Gastrocnemius medialis (tissue), 4 donors: ENCODE measurements at regions not wholly inside any gene's neighbourhood (a gene's known extent, or its start where the extent isn't known, plus 50 kb on each side); places are given as distances from the start of the nearest gene placed in this dataset.
"Not testable (repeated sequence)": the region's sequence is repeated elsewhere in the genome, so short reads cannot be mapped to it uniquely, and the experiment has no call there.

Experiments
- ATAC-seq, 2 donors: fragments of 150-250 bp; one replicate each; pipeline ENCODE4 v1.9.1; 2016
- DNase-seq, 2 donors: peaks; one replicate each; pipeline ENCODE4 v3.0.0-alpha.2; 2019
- H3K27ac ChIP-seq, 4 donors: fragments of 200-600 bp; sonication (generic); 1 replicate in 1 of 4; 2 replicates in 3 of 4; pipeline ENCODE4 v1.5.1; 2016 to 2018; ENCODE audit warnings: mild to moderate bottlenecking in 2 of 4, moderate library complexity in 1 of 4
- H3K27me3 ChIP-seq, 3 donors: fragments of 200-600 bp; sonication (generic) in 2 of 3; 1 replicate in 1 of 3; 2 replicates in 2 of 3; pipeline versions ENCODE4 v1.5.1 to v1.6.0; 2016 to 2019; ENCODE audit warnings: mild to moderate bottlenecking in 1 of 3, moderate library complexity in 1 of 3
- H3K36me3 ChIP-seq, 2 donors: fragments of 200-600 bp; sonication (generic) in 1 of 2; one replicate each; pipeline ENCODE4 v1.5.1; 2017 to 2018
- H3K4me1 ChIP-seq, 2 donors: fragments of 200-600 bp; sonication (generic) in 1 of 2; one replicate each; pipeline ENCODE4 v1.5.1; 2016 to 2017; ENCODE audit warnings: mild to moderate bottlenecking in 2 of 2
- H3K4me3 ChIP-seq, 4 donors: fragments of 200-600 bp; sonication (generic) in 3 of 4; 1 replicate in 1 of 4; 2 replicates in 3 of 4; pipeline ENCODE4 v1.5.1; 2016 to 2019; ENCODE audit warnings: mild to moderate bottlenecking in 2 of 4
- H3K9me3 ChIP-seq, 3 donors: fragments of 200-600 bp; sonication (generic) in 2 of 3; 1 replicate in 1 of 3; 2 replicates in 2 of 3; pipeline ENCODE4 v1.5.1; 2016 to 2019
- CTCF ChIP-seq, 5 experiments: fragments of 450-650 bp in 3 of 5; fragments of 200-600 bp in 2 of 5; sonication (generic) in 2 of 5; IDR thresholded peaks in 4 of 5; conservative IDR thresholded peaks in 1 of 5; 1 replicate in 4 of 5; 2 replicates in 1 of 5; pipeline ENCODE4 v1.5.1; 2016 to 2019; ENCODE audit warnings: antibody characterized with exemption in 5 of 5, mild to moderate bottlenecking in 3 of 5, moderate library complexity in 3 of 5
- POLR2A ChIP-seq, 2 donors: fragments of 450-650 bp; IDR thresholded peaks; one replicate each; pipeline ENCODE4 v1.6.1; 2017; ENCODE audit warnings: antibody characterized with exemption in 2 of 2, mild to moderate bottlenecking in 2 of 2, moderate library complexity in 2 of 2
- in situ Hi-C, 4 donors: fragments of 200-750 bp; cut with MboI; loops; one replicate each; pipeline versions ENCODE4 v1.15.0 to v1.8.0; 2017; ENCODE audit warnings: low sequenced_read_pairs in 4 of 4
- intact Hi-C: fragments of 100-400 bp; cut with DNase I; formaldehyde crosslinking; loops from one replicate; pipeline ENCODE4 v1.15.1; 2023; ENCODE audit warnings: low total_unique reads

GRCh38 chr4:62619971-62620370 lies 1419.8 kb downstream of the ADGRL3 start:
- H3K36me3 ChIP-seq = no peaks in the 10 kb centered on the region
- no peak overlapping the region for H3K4me3 ChIP-seq
- TF ChIP-seq CTCF (IDR thresholded peaks at IDR 0.05 in 4 of 5, conservative IDR thresholded peaks at IDR 0.05 in 1 of 5) = no peak
- no peak for TF ChIP-seq POLR2A (IDR thresholded peaks at IDR 0.05)
- ATAC-seq (no peak), DNase-seq (no peak)
- in situ Hi-C loops (no loop called here), intact Hi-C loops (no loop called here)
- H3K4me1 ChIP-seq = no peaks in the 10 kb centered on the region
- no peaks in the 10 kb centered on the region for H3K9me3 ChIP-seq
- no peak overlapping the region for H3K27ac ChIP-seq
- H3K27me3 ChIP-seq = no peaks in the 10 kb centered on the region

- intact Hi-C loops (no loop called here), in situ Hi-C loops (no loop called here)
- TF ChIP-seq POLR2A (IDR thresholded peaks at IDR 0.05) = no peak
- no peak for TF ChIP-seq CTCF (IDR thresholded peaks at IDR 0.05 in 4 of 5, conservative IDR thresholded peaks at IDR 0.05 in 1 of 5)
- H3K4me3 ChIP-seq = no peak overlapping the region
- no peak overlapping the region for H3K27ac ChIP-seq
- no peak for DNase-seq
- no peaks in the 10 kb centered on the region for H3K36me3 ChIP-seq
- no peaks in the 10 kb centered on the region for H3K4me1 ChIP-seq
- ATAC-seq = no peak
- no peaks in the 10 kb centered on the region for H3K27me3 ChIP-seq
- no peaks in the 10 kb centered on the region for H3K9me3 ChIP-seq
Measured at GRCh38 chr4:62618042-62618441, 1417.9 kb downstream of the ADGRL3 start.

- ATAC-seq (no peak), DNase-seq (no peak)
- H3K9me3 ChIP-seq = no peaks in the 10 kb centered on the region
- H3K27me3 ChIP-seq = no peaks in the 10 kb centered on the region
- in situ Hi-C loops (no loop called here), intact Hi-C loops (no loop called here)
- no peak overlapping the region for H3K4me3 ChIP-seq
- no peak overlapping the region for H3K27ac ChIP-seq
- no peaks in the 10 kb centered on the region for H3K4me1 ChIP-seq
- no peaks in the 10 kb centered on the region for H3K36me3 ChIP-seq
- no peak for TF ChIP-seq POLR2A (IDR thresholded peaks at IDR 0.05)
- no peak for TF ChIP-seq CTCF (IDR thresholded peaks at IDR 0.05 in 4 of 5, conservative IDR thresholded peaks at IDR 0.05 in 1 of 5)
Measured at GRCh38 chr4:62601737-62602136, 1401.6 kb downstream of the ADGRL3 start.

- H3K4me1 ChIP-seq, H3K36me3 ChIP-seq, H3K27me3 ChIP-seq, H3K4me3 ChIP-seq, ATAC-seq, DNase-seq, H3K27ac ChIP-seq, H3K9me3 ChIP-seq, in situ Hi-C loops: not testable (repeated sequence)
- intact Hi-C loops = loop anchor here (5.0 kb wide), 1 partner anchor 112 kb away; no protein-coding TSS in a partner anchor
Measured at GRCh38 chr4:62595265-62595664, 1395.1 kb downstream of the ADGRL3 start.

GRCh38 chr4:62591756-62592155 lies 1391.6 kb downstream of the ADGRL3 start:
- intact Hi-C loops (no loop called here), in situ Hi-C loops (no loop called here)
- TF ChIP-seq POLR2A (IDR thresholded peaks at IDR 0.05) (no peak), CTCF (IDR thresholded peaks at IDR 0.05 in 4 of 5, conservative IDR thresholded peaks at IDR 0.05 in 1 of 5) (no peak)
- Histone ChIP-seq H3K36me3 (no peaks in the 10 kb centered on the region), H3K27me3 (no peaks in the 10 kb centered on the region), H3K4me1 (peaks cover 0 to 4% of the 10 kb centered on the region in 2 donors), H3K9me3 (no peaks in the 10 kb centered on the region), H3K27ac (no peak overlapping the region), H3K4me3 (no peak overlapping the region)
- DNase-seq (no peak), ATAC-seq (no peak)
